Activated CD4-positive, alpha-beta memory T cell treated with anti-CD3 and anti-CD28 coated beads, Interleukin-2, amount 10 ng/mL, durations not matched to agents 7 days and 5 days (primary cell): ENCODE measurements at regions not wholly inside any gene's neighbourhood (a gene's known extent, or its start where the extent isn't known, plus 50 kb on each side); places are given as distances from the start of the nearest gene placed in this dataset.
"Not testable (repeated sequence)": the region's sequence is repeated elsewhere in the genome, so short reads cannot be mapped to it uniquely, and the experiment has no call there.

Experiments
- CTCF ChIA-PET: fragments of 350-600 bp; sonication (Branson Sonifier 250); formaldehyde crosslinking; loops from one replicate; lab custom pipeline; 2021; ENCODE audit warnings: antibody characterized with exemption, inconsistent platforms; lab: Charles Lee
- POLR2A ChIA-PET: fragments of 350-600 bp; sonication (Branson Sonifier 250); formaldehyde crosslinking; loops from one replicate; lab custom pipeline; 2021; ENCODE audit warnings: antibody characterized with exemption; lab: Charles Lee
- DNase-seq: peaks from one replicate; pipeline ENCODE4 v3.0.0-alpha.2; 2020
- H3K27ac Mint-ChIP-seq: one replicate; pipeline ENCODE4 v1.8.0; 2021; ENCODE audit warnings: mild to moderate bottlenecking, mixed read lengths
- H3K27me3 Mint-ChIP-seq: one replicate; pipeline ENCODE4 v1.8.0; 2021; ENCODE audit warnings: mixed read lengths
- H3K36me3 Mint-ChIP-seq: one replicate; pipeline ENCODE4 v1.8.0; 2021; ENCODE audit warnings: low read depth, mixed read lengths
- H3K4me1 Mint-ChIP-seq: one replicate; pipeline ENCODE4 v1.8.0; 2021; ENCODE audit warnings: mixed read lengths
- H3K4me3 Mint-ChIP-seq: one replicate; pipeline ENCODE4 v1.8.0; 2021; ENCODE audit warnings: mild to moderate bottlenecking, mixed read lengths
- H3K9me3 Mint-ChIP-seq: one replicate; pipeline ENCODE4 v1.8.0; 2021; ENCODE audit warnings: mixed read lengths

DNA sequence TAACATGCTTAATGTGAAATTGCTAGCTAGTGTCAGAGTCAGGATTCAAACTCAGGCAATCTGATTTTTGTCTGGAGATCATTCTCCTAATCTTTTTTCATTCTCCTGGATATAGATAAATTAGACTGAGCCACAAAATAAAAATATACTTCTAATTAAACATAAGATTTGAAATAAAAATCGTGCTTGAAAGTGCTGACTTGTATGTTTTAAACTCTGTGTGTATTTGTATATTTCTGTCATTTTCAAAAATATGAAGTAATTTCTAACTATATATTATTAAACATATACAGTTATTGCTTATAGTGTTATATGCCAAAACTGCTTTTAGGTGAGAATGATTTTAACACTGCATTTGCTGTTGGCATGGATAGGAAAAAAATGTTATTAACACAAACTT, 239.4 kb downstream of the KCNJ2 start:
- CTCF ChIA-PET, result no interaction called here
- H3K4me3 Mint-ChIP-seq, result no peak overlapping the region

DNA sequence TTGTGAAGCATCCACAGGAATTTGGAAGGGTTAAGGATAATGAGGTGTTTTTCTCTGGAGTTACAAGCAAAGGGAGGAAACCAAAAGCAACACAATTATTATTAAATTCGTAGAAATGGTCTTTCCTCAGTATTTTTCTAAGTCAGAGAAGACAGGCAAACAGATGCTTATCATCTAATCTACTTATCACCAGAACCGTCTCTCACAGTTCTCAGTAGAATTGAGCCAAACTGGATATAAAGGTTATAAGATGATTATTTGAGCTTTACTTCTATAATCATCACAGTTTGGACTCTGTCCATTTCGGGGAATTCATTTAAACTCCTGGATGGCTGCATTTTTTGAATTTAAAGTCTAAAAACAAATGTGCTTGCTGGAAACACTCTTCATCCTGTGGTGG, 245.0 kb downstream of the KCNJ2 start:
- Mint-ChIP-seq H3K36me3 (no peaks in the 10 kb centered on the region), H3K4me3 (no peak overlapping the region), H3K4me1 (no peaks in the 10 kb centered on the region), H3K9me3 (no peaks in the 10 kb centered on the region), H3K27ac (no peak overlapping the region), H3K27me3 (no peaks in the 10 kb centered on the region)
- no peak for DNase-seq
- CTCF ChIA-PET, result no interaction called here
- POLR2A ChIA-PET, result no interaction called here

More for the DNA sequence above, 239.4 kb downstream of the KCNJ2 start:
- POLR2A ChIA-PET, result no interaction called here
- H3K9me3 Mint-ChIP-seq, result no peaks in the 10 kb centered on the region
- no peaks in the 10 kb centered on the region for H3K27me3 Mint-ChIP-seq
- no peaks in the 10 kb centered on the region for H3K36me3 Mint-ChIP-seq
- H3K27ac Mint-ChIP-seq, result no peak overlapping the region
- DNase-seq, result no peak
- H3K4me1 Mint-ChIP-seq, result no peaks in the 10 kb centered on the region

DNA sequence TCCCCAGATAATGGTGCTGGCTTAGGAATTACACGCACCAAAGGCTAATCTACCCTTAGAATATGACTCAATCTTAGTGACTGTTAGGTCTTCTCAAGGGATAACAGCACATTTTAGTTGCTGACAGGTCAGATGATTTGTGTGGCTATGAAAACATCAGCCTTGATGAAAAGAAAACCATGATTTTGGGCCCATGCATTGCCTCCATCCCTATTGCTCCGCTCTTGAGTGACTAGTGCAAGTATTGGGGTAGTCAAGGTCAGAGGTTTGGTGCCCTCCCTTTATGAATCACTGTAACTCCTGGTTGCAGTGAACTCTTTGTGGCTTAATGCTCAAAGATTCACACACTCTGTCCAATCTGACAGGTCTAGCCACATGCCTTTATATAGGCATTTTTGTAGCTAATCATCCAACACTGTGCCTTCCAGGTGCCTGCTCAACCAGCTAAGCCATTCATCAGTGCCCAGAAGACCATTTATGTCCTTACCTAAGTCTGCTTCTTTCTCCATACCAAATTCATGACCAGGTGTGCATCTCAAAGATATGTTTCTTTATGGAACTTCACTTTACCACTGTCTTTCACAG, 251.6 kb downstream of the KCNJ2 start:
- ChIA-PET POLR2A (no interaction called here), CTCF (no interaction called here)
- no peaks in the 10 kb centered on the region for H3K9me3 Mint-ChIP-seq
- H3K4me3 Mint-ChIP-seq, result no peak overlapping the region
- no peak overlapping the region for H3K27ac Mint-ChIP-seq
- no peak for DNase-seq
- no peaks in the 10 kb centered on the region for H3K4me1 Mint-ChIP-seq
- H3K27me3 Mint-ChIP-seq, result no peaks in the 10 kb centered on the region
- H3K36me3 Mint-ChIP-seq, result no peaks in the 10 kb centered on the region

DNA sequence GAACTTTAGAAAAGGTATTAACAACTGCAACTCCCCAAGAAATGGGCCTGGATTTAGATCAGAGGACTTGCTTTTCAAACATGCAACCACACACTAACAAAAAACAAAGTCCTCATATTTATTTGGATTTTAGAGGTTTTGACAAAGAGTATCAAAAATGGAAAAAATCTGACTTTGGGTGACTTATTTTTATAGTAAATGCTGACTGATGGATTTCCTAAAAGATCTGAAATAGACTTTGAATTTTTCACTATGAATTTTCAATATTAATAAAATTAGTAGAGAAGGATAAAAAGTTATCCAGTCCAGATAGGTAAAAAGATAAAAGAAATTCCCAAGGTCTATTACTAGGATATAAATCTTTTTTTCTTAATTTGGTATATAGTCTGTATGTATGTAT, 253.5 kb downstream of the KCNJ2 start:
- no peaks in the 10 kb centered on the region for H3K9me3 Mint-ChIP-seq
- H3K27ac Mint-ChIP-seq, result no peak overlapping the region
- no peak overlapping the region for H3K4me3 Mint-ChIP-seq
- no peaks in the 10 kb centered on the region for H3K27me3 Mint-ChIP-seq
- no peak for DNase-seq
- no peaks in the 10 kb centered on the region for H3K36me3 Mint-ChIP-seq
- POLR2A ChIA-PET, result no interaction called here
- CTCF ChIA-PET, result no interaction called here
- no peaks in the 10 kb centered on the region for H3K4me1 Mint-ChIP-seq

DNA sequence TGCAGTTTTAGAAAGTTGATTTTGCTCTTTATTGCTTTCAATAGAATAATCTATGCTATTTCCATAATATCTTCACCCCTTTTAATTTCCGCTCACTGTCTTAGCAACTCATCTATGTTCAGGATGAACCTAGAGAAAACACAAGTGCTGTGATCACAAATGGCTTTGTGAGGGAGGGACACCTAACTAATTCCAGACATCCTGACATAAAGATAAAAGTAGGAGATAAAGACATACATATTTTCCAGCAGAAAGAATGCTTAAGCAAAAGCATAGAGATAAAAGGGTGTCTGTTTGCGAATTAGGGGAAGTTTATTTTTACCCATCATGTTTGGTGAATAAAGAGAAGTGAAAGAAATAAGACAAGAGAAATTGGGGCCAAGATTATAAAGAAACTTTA, 254.2 kb downstream of the KCNJ2 start:
- no peak for DNase-seq
- Mint-ChIP-seq H3K27ac (no peak overlapping the region), H3K9me3 (no peaks in the 10 kb centered on the region), H3K4me3 (no peak overlapping the region), H3K36me3 (no peaks in the 10 kb centered on the region), H3K27me3 (no peaks in the 10 kb centered on the region), H3K4me1 (no peaks in the 10 kb centered on the region)
- ChIA-PET CTCF (no interaction called here), POLR2A (no interaction called here)

DNA sequence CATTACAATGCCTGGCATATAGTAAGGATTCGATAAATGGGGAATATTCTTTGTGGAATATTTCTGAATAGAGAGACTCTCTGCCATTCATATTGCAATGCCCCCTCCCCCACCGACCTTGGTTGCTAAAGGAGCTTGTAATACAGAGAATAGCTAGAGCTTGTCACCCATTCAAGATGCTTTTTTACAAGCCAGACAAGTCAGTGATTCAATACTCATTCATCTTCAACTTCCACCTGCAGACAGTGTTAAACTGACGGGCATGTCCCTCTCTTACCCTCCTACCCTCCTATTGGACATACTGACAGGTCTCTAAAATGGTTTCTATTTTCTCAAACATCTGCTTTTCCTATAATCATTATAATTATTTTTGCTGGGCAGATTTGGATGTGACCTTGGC, 257.4 kb downstream of the KCNJ2 start:
- Mint-ChIP-seq H3K27ac (no peak overlapping the region), H3K36me3 (no peaks in the 10 kb centered on the region), H3K9me3 (peaks cover 3% of the 10 kb centered on the region), H3K4me1 (no peaks in the 10 kb centered on the region), H3K27me3 (no peaks in the 10 kb centered on the region), H3K4me3 (no peak overlapping the region)
- CTCF ChIA-PET, result no interaction called here
- POLR2A ChIA-PET, result no interaction called here
- DNase-seq, result no peak

DNA sequence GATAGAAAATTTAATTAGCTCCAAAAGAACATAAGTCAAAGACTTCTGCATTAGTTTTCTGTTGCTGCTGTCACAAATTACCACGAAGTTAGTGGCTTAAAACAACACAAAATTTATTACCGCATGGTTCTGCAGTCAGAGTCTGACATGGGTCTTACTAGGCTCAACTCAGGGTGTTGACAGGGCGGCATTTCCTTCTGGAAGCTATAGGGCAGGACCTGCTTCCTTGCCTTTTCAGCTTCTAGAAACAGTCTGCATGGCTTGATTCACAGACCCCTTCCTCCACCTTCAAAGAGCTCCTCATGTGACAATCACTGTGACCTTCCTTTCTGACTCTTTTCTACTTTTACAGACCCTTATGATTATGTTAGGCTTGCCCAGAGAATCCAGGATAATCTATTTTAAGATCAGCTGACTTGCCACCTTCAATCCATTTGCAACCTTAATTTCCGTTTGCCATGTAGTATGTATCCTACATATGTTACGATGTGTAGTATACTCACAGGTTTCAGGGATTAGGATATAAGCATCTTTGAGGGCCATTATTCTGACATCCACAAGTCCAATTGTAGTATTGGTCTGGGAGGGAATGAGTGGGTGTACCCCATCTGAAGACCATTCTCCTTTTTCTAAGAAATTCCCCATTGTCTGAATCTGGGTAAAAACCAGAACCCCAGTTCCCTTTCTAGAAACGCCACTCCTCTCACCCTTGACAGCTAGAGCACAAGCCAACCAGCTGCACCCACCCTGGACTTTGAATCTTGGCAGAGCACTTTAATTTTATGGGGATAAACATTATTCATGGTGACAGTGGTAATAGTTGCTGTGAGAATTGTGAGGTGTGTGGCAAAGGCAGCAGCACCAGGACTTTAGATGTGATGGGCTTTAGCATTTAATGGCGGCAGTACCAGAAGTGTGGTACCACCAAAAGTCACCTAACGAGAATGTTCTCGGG, 265.5 kb downstream of the KCNJ2 start:
- DNase-seq, result no peak
- H3K9me3 Mint-ChIP-seq, result peaks cover 6% of the 10 kb centered on the region
- no peak overlapping the region for H3K4me3 Mint-ChIP-seq
- no peaks in the 10 kb centered on the region for H3K4me1 Mint-ChIP-seq
- ChIA-PET POLR2A (no interaction called here), CTCF (no interaction called here)
- H3K27ac Mint-ChIP-seq, result no peak overlapping the region
- H3K27me3 Mint-ChIP-seq, result no peaks in the 10 kb centered on the region
- H3K36me3 Mint-ChIP-seq, result no peaks in the 10 kb centered on the region

DNA sequence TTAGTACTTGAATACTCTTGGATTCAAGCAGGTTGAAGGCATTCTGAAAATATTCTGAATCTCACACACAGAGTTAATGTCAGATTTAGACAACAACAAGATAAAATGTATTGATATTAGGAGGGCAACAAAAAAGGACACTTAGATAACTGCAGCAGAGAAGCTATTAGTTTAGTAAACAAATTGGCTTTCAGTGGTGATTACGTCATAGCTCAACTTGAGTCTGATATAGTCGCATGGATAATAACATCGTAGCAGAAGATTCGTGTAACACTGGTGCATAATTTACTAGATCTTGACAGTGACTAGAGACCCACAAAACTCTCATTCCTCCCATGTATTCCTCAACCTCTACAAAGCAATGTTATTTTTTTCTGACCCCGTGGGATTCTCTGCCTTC, 268.3 kb downstream of the KCNJ2 start:
- ChIA-PET POLR2A (no interaction called here), CTCF (no interaction called here)
- no peaks in the 10 kb centered on the region for H3K4me1 Mint-ChIP-seq
- no peak for DNase-seq
- no peak overlapping the region for H3K4me3 Mint-ChIP-seq
- H3K27me3 Mint-ChIP-seq, result no peaks in the 10 kb centered on the region
- no peak overlapping the region for H3K27ac Mint-ChIP-seq
- peaks cover 5% of the 10 kb centered on the region for H3K9me3 Mint-ChIP-seq
- H3K36me3 Mint-ChIP-seq, result no peaks in the 10 kb centered on the region

DNA sequence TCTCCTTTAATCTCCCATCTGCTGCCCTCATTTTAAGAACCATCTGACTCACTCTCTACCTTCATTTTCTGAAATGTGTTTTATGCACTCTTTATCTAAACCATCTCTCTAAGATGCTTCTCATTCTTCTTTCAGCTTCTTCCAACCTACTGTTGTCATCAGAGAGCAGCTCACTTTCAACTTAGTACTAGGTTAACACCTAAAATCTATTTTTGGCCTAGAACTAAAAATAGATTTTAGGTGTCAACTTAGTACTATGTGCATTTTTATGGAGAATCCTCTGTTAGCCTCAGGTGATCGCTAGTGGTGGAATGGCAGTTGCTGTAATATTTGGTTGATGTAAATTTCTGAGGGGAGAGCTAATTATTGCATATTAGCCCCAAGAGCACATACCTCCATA, 277.1 kb downstream of the KCNJ2 start:
- CTCF ChIA-PET, result no interaction called here
- Mint-ChIP-seq H3K4me3 (no peak overlapping the region), H3K4me1 (no peaks in the 10 kb centered on the region), H3K9me3 (no peaks in the 10 kb centered on the region), H3K27me3 (no peaks in the 10 kb centered on the region), H3K27ac (no peak overlapping the region), H3K36me3 (no peaks in the 10 kb centered on the region)
- POLR2A ChIA-PET, result no interaction called here
- no peak for DNase-seq

DNA sequence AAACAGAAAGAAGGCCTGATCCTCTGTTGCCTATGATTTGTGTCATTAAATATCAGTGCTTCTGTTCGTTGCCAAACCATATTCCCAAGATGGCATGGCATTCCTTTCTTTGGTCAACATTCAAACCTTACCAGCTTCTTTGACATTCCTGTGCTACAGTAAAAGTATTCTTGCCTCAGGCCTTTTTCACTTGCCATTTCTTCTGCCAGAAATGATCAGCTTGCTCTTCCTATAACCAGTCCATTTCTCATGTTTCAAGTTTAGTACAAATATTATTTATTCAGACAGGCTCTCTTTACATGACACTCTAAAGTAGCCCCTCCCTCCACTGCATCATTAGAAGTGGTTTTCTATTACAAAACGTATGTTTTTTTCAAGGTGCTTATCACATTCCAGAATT, 278.3 kb downstream of the KCNJ2 start:
- no peaks in the 10 kb centered on the region for H3K36me3 Mint-ChIP-seq
- no peaks in the 10 kb centered on the region for H3K4me1 Mint-ChIP-seq
- ChIA-PET POLR2A (no interaction called here), CTCF (no interaction called here)
- DNase-seq, result no peak
- no peak overlapping the region for H3K4me3 Mint-ChIP-seq
- H3K27ac Mint-ChIP-seq, result no peak overlapping the region
- H3K27me3 Mint-ChIP-seq, result no peaks in the 10 kb centered on the region
- no peaks in the 10 kb centered on the region for H3K9me3 Mint-ChIP-seq

DNA sequence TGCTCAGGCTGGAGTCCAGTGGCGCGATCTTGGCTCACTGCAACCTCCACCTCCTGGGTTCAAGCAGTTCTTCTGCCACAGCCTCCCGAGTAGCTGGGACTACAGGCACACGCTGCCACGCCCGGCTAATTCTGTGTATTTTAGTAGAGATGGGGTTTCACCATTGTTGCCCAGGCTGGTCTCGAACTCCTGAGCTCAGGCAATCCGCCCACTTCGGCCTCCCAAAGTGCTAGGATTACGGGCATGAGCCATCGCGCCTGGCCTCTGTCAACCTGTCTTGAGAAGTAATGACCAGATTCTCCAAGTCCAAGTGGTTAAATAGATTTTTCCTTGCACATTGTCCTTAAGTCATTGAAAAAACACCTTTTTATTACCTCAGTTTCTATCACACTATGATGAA, 283.7 kb downstream of the KCNJ2 start:
- H3K27ac Mint-ChIP-seq, H3K9me3 Mint-ChIP-seq, POLR2A ChIA-PET, H3K4me1 Mint-ChIP-seq, H3K27me3 Mint-ChIP-seq, H3K4me3 Mint-ChIP-seq, CTCF ChIA-PET, H3K36me3 Mint-ChIP-seq, DNase-seq: not testable (repeated sequence)

DNA sequence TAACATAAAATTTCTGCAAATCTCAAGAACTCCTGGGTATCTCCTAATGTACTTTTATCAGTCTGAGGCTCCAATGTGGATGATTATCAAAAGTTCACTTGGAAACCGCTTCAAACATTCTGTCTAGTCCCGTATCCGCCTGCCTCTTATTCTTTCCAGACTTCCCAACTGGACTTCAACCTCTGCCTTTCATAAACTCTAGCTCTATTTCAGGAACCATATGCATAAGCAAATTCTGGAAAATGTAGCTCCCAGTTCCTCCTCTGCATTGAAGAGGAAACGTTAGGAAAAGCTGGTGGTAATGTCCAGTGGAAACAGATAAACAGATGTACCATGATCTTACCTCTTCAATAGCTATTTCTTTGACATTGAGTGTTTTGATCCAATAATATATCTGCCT, 285.0 kb downstream of the KCNJ2 start:
- Mint-ChIP-seq H3K36me3 (no peaks in the 10 kb centered on the region), H3K4me3 (no peak overlapping the region), H3K27me3 (no peaks in the 10 kb centered on the region), H3K4me1 (no peaks in the 10 kb centered on the region), H3K27ac (no peak overlapping the region), H3K9me3 (peaks cover 7% of the 10 kb centered on the region)
- POLR2A ChIA-PET, result no interaction called here
- DNase-seq, result no peak
- CTCF ChIA-PET, result no interaction called here

DNA sequence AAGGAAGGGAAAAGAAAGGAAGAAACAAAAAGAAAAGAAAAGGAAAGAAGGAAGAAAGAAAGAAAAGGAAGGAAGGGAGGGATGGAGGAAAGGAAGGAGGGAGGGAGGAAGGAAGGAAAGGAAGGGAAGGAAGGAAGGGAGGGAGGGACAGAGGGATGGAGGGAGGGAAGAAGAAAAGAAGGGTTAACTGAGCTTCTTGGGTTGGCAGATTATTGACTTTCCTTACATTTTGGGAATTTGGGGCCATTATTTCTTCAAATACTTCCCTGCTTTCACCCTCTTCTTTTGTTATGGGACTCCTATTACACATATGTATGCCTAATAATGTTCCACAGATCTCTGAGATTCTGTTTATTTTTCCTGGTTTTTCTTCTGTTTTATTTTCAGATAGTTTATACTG, 285.6 kb downstream of the KCNJ2 start:
- ChIA-PET CTCF (no interaction called here), POLR2A (no interaction called here)
- Mint-ChIP-seq H3K4me1 (no peaks in the 10 kb centered on the region), H3K36me3 (no peaks in the 10 kb centered on the region), H3K9me3 (peaks cover 7% of the 10 kb centered on the region), H3K4me3 (no peak overlapping the region), H3K27me3 (no peaks in the 10 kb centered on the region), H3K27ac (no peak overlapping the region)
- no peak for DNase-seq

DNA sequence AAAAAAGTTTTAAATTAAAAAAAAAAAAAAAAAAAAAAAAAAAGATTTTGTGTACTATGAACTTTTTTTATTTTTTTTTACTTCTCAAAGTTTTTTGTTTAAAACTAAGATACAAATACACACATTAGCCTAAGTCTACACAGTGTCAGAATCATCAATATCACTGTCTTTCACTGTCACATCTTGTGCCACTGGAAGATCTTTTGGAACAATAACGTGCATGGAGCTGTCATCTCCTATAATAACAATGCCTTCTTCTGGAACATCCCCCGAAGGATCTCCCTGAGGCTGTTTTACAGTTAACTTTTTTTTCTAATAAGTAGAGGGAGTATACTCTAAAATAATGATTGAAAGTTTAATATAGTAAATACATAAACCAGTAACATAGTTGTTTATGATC, 295.7 kb downstream of the KCNJ2 start:
- DNase-seq, result no peak
- no peak overlapping the region for H3K4me3 Mint-ChIP-seq
- H3K36me3 Mint-ChIP-seq, result no peaks in the 10 kb centered on the region
- no peaks in the 10 kb centered on the region for H3K27me3 Mint-ChIP-seq
- ChIA-PET POLR2A (no interaction called here), CTCF (no interaction called here)
- H3K4me1 Mint-ChIP-seq, result no peaks in the 10 kb centered on the region
- H3K9me3 Mint-ChIP-seq, result no peaks in the 10 kb centered on the region
- H3K27ac Mint-ChIP-seq, result no peak overlapping the region
